ENCODE measurements at regions not wholly inside any gene's neighbourhood (a gene's known extent, or its start where the extent isn't known, plus 50 kb on each side); places are given as distances from the start of the nearest gene placed in this dataset.

- TF ChIP-seq ZNF565 (CRISPR knock-in tag; conservative IDR thresholded peaks at IDR 0.05; ENCODE audit: low read depth): no peak
- TF ChIP-seq TCF4 (CRISPR knock-in tag; IDR thresholded peaks at IDR 0.05; ENCODE audit: borderline replicate concordance): no peak
- TF ChIP-seq RARB (CRISPR knock-in tag; IDR thresholded peaks at IDR 0.05): no peak
- TF ChIP-seq OSR1 (CRISPR knock-in tag; IDR thresholded peaks at IDR 0.05): no peak
- TF ChIP-seq ZFP30 (CRISPR knock-in tag; IDR thresholded peaks at IDR 0.05): no peak
- TF ChIP-seq TSHZ2 (CRISPR knock-in tag; IDR thresholded peaks at IDR 0.05): no peak
- no peak for TF ChIP-seq TOX (CRISPR knock-in tag; IDR thresholded peaks at IDR 0.05; ENCODE audit: borderline replicate concordance)
- TF ChIP-seq SNAI2 (CRISPR knock-in tag; IDR thresholded peaks at IDR 0.05): no peak
- no peak for TF ChIP-seq GLIS3 (CRISPR knock-in tag; IDR thresholded peaks at IDR 0.05)
- no peak for TF ChIP-seq PATZ1 (CRISPR knock-in tag; IDR thresholded peaks at IDR 0.05; ENCODE audit: borderline replicate concordance)
- no peak for TF ChIP-seq ZFP3 (CRISPR knock-in tag; IDR thresholded peaks at IDR 0.05)
- no peak for ATAC-seq
Measured at GRCh38 chr2:6728156-6728555, 137.6 kb downstream of the CMPK2 start.

- no peak for ATAC-seq
- TF ChIP-seq ZFP3 (CRISPR knock-in tag; IDR thresholded peaks at IDR 0.05): peak; percentile 73; the same call in 1 of the 2 replicates
- TF ChIP-seq SNAI2 (CRISPR knock-in tag; IDR thresholded peaks at IDR 0.05): no peak
- TF ChIP-seq ISL1 (CRISPR knock-in tag; IDR thresholded peaks at IDR 0.05): peak; percentile 82
- no peak for TF ChIP-seq GLIS3 (CRISPR knock-in tag; IDR thresholded peaks at IDR 0.05)
Measured at GRCh38 chr2:6730003-6730402, 135.7 kb downstream of the CMPK2 start.

- ATAC-seq: no peak
- no peak for TF ChIP-seq RARB (CRISPR knock-in tag; IDR thresholded peaks at IDR 0.05)
- no peak for TF ChIP-seq TCF4 (CRISPR knock-in tag; IDR thresholded peaks at IDR 0.05; ENCODE audit: borderline replicate concordance)
- TF ChIP-seq ZNF565 (CRISPR knock-in tag; conservative IDR thresholded peaks at IDR 0.05; ENCODE audit: low read depth): no peak
- TF ChIP-seq GLIS3 (CRISPR knock-in tag; IDR thresholded peaks at IDR 0.05): no peak
- TF ChIP-seq ZFP3 (CRISPR knock-in tag; IDR thresholded peaks at IDR 0.05): no peak
- TF ChIP-seq ARNTL (CRISPR knock-in tag; IDR thresholded peaks at IDR 0.05; ENCODE audit: borderline replicate concordance, low read depth): no peak
- TF ChIP-seq CSDC2 (CRISPR knock-in tag; IDR thresholded peaks at IDR 0.05): no peak
- TF ChIP-seq POU6F1 (CRISPR knock-in tag; IDR thresholded peaks at IDR 0.05; ENCODE audit: borderline replicate concordance, low read depth): no peak
- TF ChIP-seq PATZ1 (CRISPR knock-in tag; IDR thresholded peaks at IDR 0.05; ENCODE audit: borderline replicate concordance): no peak
- no peak for TF ChIP-seq PPARA (CRISPR knock-in tag; IDR thresholded peaks at IDR 0.05; ENCODE audit: borderline replicate concordance)
- TF ChIP-seq OSR1 (CRISPR knock-in tag; IDR thresholded peaks at IDR 0.05): no peak
- no peak for TF ChIP-seq ZC3H10 (CRISPR knock-in tag; IDR thresholded peaks at IDR 0.05)
- TF ChIP-seq ZNF8 (CRISPR knock-in tag; IDR thresholded peaks at IDR 0.05): no peak
- TF ChIP-seq SNAI2 (CRISPR knock-in tag; IDR thresholded peaks at IDR 0.05): no peak
Measured at GRCh38 chr2:6730649-6731532, 134.8 kb downstream of the CMPK2 start.

GRCh38 chr2:6739547-6739946, 126.2 kb downstream of the CMPK2 start:
- ATAC-seq: no peak
- TF ChIP-seq RARB (CRISPR knock-in tag; IDR thresholded peaks at IDR 0.05) (no peak), PATZ1 (CRISPR knock-in tag; IDR thresholded peaks at IDR 0.05; ENCODE audit: borderline replicate concordance) (no peak)

Data from SK-N-SH treated with all-trans-retinoic acid at 6 μM for 48 hours (cell line).